ENCODE measurements at regions not wholly inside any gene's neighbourhood (a gene's known extent, or its start where the extent isn't known, plus 50 kb on each side); places are given as distances from the start of the nearest gene placed in this dataset.

DNA sequence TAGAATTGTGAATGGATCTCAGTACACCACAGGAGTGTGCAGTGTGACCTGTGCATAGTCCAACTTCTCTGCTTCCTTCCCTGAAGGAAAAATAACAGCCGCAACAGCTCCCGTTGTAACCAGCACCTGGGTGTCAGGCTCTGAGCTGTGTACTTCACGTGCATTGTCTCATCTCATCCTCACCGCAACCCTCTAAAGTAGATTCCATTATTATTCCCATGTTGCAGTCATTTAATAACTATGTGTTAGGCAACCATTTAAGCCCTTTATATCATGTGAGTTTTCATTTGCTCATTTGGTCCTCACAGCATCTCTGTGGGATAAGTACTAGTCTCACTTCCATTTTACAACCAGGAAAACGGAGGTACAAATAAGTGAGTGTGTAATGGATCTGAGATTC lies 247.0 kb upstream of the MAF start:
- Histone ChIP-seq H3K9me3 (ENCODE audit: control insufficient read depth, insufficient read depth, low read length) (peaks cover 26% of the 10 kb centered on the region), H3K27ac (ENCODE audit: low read depth, low read length) (no peak overlapping the region), H3K4me3 (ENCODE audit: low read depth, low read length) (no peak overlapping the region), H3K27me3 (ENCODE audit: control insufficient read depth, insufficient read depth, low read length) (no peaks in the 10 kb centered on the region)
- DNase-seq (ENCODE audit: low read depth, low spot score) = no peak
- ChIA-PET CTCF (no interaction called here), POLR2A (no interaction called here)
- TF ChIP-seq, protein P1, sequence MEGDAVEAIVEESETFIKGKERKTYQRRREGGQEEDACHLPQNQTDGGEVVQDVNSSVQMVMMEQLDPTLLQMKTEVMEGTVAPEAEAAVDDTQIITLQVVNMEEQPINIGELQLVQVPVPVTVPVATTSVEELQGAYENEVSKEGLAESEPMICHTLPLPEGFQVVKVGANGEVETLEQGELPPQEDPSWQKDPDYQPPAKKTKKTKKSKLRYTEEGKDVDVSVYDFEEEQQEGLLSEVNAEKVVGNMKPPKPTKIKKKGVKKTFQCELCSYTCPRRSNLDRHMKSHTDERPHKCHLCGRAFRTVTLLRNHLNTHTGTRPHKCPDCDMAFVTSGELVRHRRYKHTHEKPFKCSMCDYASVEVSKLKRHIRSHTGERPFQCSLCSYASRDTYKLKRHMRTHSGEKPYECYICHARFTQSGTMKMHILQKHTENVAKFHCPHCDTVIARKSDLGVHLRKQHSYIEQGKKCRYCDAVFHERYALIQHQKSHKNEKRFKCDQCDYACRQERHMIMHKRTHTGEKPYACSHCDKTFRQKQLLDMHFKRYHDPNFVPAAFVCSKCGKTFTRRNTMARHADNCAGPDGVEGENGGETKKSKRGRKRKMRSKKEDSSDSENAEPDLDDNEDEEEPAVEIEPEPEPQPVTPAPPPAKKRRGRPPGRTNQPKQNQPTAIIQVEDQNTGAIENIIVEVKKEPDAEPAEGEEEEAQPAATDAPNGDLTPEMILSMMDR (IDR thresholded peaks at IDR 0.05; ENCODE audit: low read depth, low read length) = no peak

DNA sequence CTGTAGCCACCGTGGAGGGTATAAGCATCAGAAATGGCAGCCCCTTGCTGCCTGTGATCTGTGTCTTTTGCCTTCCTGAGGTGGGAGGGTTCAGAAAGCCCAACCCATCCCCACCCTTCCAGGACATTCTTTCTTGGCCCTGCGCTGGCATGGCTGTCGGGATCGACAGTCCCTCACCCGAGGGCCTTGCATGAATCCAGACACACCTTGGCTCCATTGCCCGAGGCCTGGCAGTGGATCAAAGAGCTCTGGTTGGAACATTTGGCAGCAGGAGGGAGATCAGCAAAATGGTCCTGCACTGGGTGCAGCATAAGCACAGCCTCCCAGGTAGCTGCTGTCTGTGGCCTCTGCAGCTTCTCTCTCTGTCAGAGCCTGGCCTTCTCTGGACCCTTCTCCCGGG lies 246.6 kb upstream of the MAF start:
- TF ChIP-seq, protein P1 (IDR thresholded peaks at IDR 0.05; ENCODE audit: low read depth, low read length) = no peak
- Histone ChIP-seq H3K4me3 (ENCODE audit: low read depth, low read length) (no peak overlapping the region), H3K27ac (ENCODE audit: low read depth, low read length) (no peak overlapping the region), H3K27me3 (ENCODE audit: control insufficient read depth, insufficient read depth, low read length) (no peaks in the 10 kb centered on the region), H3K9me3 (ENCODE audit: control insufficient read depth, insufficient read depth, low read length) (peaks cover 26% of the 10 kb centered on the region)
- no peak for DNase-seq (ENCODE audit: low read depth, low spot score)
- POLR2A ChIA-PET = no interaction called here
- CTCF ChIA-PET = no interaction called here

DNA sequence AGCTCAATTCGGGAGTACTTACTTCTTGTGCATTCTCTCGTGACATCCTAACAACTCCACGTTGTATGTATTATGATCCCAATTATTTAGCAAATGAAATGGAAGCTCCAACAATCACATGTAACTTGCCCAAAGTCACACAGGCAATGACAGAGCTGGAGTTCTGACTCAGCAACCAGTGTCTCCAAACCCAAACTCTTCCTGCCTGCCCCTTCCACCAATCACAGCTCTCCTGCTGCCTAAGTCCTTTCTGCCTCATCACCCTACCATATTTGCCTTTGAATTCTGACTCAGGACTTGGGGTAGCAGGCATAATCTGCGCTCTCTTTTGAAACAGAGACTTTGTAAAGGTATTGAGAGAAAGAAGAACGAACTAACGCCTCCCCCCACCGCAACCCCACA lies 245.2 kb upstream of the MAF start:
- ChIA-PET CTCF (no interaction called here), POLR2A (no interaction called here)
- no peak overlapping the region for H3K27ac ChIP-seq (ENCODE audit: low read depth, low read length)
- H3K4me3 ChIP-seq (ENCODE audit: low read depth, low read length) = no peak overlapping the region
- no peaks in the 10 kb centered on the region for H3K27me3 ChIP-seq (ENCODE audit: control insufficient read depth, insufficient read depth, low read length)
- no peak for DNase-seq (ENCODE audit: low read depth, low spot score)
- peaks cover 26% of the 10 kb centered on the region for H3K9me3 ChIP-seq (ENCODE audit: control insufficient read depth, insufficient read depth, low read length)
- TF ChIP-seq, protein P1 (IDR thresholded peaks at IDR 0.05; ENCODE audit: low read depth, low read length) = no peak

DNA sequence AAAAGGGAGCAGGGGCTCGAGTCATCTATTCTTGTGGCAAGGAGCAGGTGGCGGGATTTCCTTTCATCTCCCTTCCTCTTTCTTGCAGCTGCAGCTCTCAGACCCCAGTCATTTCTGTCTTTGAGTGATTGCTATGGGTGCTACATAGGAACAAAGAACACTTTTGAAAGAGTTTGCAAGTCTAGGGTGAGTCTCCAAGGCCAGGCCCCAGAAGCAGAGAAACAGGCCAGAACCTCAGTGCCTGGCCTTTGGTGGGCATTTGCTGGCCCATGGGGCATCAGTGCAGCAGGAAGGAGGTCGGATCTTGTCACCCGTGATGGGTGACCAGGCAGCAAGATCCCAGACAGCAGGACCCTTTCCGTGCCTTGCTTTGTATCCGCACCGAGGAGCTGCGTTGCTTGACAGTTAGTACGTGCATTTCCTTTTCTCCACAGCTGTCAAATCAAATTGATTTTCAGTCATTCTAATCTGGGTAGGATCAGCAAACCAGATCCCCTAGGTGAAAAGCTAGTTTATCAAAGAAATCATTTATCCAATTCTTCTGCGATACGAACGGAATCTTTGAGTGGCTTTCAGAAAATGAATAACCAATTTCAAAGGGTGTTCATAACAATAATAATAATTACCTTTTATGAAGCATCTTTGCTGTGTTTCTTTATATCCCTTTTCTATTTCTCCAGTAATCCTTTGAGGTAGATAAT lies 244.6 kb upstream of the MAF start:
- ChIA-PET CTCF (no interaction called here), POLR2A (no interaction called here)
- H3K27me3 ChIP-seq (ENCODE audit: control insufficient read depth, insufficient read depth, low read length) = no peaks in the 10 kb centered on the region
- no peak for DNase-seq (ENCODE audit: low read depth, low spot score)
- H3K4me3 ChIP-seq (ENCODE audit: low read depth, low read length) = no peak overlapping the region
- no peak overlapping the region for H3K27ac ChIP-seq (ENCODE audit: low read depth, low read length)
- TF ChIP-seq, protein P1 (IDR thresholded peaks at IDR 0.05; ENCODE audit: low read depth, low read length) = no peak
- peaks cover 26% of the 10 kb centered on the region for H3K9me3 ChIP-seq (ENCODE audit: control insufficient read depth, insufficient read depth, low read length)

DNA sequence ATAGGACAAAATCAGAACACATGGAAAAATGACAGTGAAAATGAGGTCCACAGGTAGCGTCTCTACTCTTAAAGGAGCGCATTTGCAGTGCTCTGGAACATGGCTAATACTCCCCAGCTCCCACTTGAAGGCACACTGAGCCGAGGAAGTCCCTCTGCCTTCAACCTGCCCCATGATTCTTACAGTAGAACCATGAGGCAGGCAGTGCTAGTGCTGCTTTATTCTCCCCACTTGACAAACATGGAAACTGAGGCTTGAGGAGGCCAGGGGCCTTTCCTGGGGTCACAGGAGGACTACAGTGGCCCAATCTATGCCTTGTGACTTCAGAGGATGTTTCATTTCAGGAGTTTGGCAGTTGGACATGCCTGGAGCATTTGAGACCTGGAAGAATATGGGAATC lies 244.1 kb upstream of the MAF start:
- ChIA-PET CTCF (no interaction called here), POLR2A (no interaction called here)
- H3K9me3 ChIP-seq (ENCODE audit: control insufficient read depth, insufficient read depth, low read length) = peaks cover 30% of the 10 kb centered on the region

More for the DNA sequence above, 244.1 kb upstream of the MAF start:
- H3K27ac ChIP-seq (ENCODE audit: low read depth, low read length) = no peak overlapping the region
- TF ChIP-seq, protein P1 (IDR thresholded peaks at IDR 0.05; ENCODE audit: low read depth, low read length) = no peak
- no peak for DNase-seq (ENCODE audit: low read depth, low spot score)
- no peak overlapping the region for H3K4me3 ChIP-seq (ENCODE audit: low read depth, low read length)
- no peaks in the 10 kb centered on the region for H3K27me3 ChIP-seq (ENCODE audit: control insufficient read depth, insufficient read depth, low read length)
